ENCODE measurements at regions not wholly inside any gene's neighbourhood (a gene's known extent, or its start where the extent isn't known, plus 50 kb on each side); places are given as distances from the start of the nearest gene placed in this dataset.

DNA sequence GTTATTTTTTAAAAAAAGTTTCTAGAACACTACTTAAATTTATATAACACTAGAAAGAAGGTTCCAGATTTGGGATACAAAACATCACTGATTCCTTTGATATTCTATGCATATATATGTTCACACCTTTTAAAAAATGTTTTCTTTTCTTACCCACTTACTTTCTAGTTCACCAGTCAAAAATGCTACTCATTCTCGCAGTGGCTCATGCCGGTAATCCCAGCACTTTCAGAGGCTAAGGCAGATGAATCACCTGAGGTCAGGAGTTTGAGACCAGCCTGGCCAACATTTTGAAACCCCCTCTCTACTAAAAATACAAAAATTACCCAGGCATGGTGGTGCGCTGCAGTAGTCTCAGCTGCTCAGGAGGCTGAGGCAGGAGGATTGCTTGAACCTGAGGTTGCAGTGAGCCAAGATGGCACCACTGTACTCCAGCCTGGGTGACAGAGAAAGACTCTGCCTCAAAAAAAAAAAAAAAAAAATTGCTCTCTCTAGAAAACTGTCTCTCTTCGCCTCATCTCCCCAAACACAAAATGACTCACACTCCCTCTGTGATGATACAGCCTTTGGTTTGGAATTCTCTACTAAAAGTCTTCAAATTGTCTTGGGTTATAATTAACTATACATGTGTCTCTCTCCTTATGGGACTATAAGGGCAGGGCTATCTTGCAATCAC is 52.6 kb upstream of the TGFBR2 start:
- DNase-seq (ENCODE audit: low read depth in 2 of 2) = no peak

DNA sequence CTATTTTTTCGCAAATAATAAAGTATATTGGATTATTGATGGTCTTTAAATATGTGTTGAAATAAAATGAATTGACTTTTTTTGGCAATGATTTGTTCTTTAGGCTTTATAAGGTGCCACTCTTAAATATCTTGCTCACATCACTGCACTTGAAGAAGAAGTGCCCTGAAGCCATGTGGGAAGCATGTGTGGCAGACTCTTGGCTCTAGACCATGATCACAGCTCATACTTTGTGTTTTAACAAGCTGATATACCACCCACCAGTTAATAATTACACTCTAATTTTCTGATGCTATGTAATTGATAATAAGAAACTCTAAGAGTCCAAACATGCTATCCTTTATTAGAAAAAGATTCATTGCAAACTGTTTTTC is 52.1 kb upstream of the TGFBR2 start:
- DNase-seq (ENCODE audit: low read depth in 2 of 2) = no peak

DNA sequence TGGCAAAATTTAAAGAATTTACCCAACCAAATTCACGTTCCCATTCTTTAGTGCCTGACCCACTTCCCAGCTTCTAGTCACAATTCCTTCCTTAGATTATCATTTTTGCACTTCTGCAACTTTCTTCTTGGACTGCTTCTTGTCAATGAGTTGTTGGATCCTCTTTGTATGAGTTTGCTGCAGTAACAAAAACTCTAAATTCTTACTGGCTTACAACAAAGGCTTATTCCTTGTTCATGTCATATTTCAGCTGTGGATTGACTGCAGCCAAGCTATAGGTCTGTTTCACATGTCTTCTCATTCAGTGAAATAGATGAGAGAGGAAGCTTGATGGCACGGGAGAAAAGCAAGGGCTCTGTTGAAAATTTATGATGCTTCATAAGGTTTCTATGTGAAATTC is 50.4 kb upstream of the TGFBR2 start:
- DNase-seq (ENCODE audit: low read depth in 2 of 2) = no peak

Data from activated CD8-positive, alpha-beta memory T cell treated with anti-CD3 and anti-CD28 coated beads for 4 hours (primary cell).